OCI-LY1 (cell line): ENCODE measurements at regions not wholly inside any gene's neighbourhood (a gene's known extent, or its start where the extent isn't known, plus 50 kb on each side); places are given as distances from the start of the nearest gene placed in this dataset.

Source experiments
- H2AFZ ChIP-seq: fragments of 200-600 bp; sonication (generic), shearing (Covaris generic); 2 replicates; pipeline ENCODE4 v1.6.0; 2014; ENCODE audit warnings: antibody characterized with exemption, mild to moderate bottlenecking, low read length
- H3F3A ChIP-seq: fragments of 200-600 bp; sonication (generic), shearing (Covaris generic); 2 replicates; pipeline ENCODE4 v1.6.0; 2014; ENCODE audit warnings: mild to moderate bottlenecking, antibody characterized with exemption, low read length, moderate library complexity; ENCODE audit not compliant: insufficient read depth
- H3K27ac ChIP-seq: fragments of 200-600 bp; sonication (generic); 2 replicates; pipeline ENCODE4 v1.5.1; 2014; ENCODE audit warnings: low read length, mixed run types, mild to moderate bottlenecking, low read depth; ENCODE audit not compliant: poor library complexity, severe bottlenecking
- H3K27me3 ChIP-seq: fragments of 200-600 bp; sonication (generic); 2 replicates; pipeline ENCODE4 v1.6.0; 2014; ENCODE audit warnings: antibody characterized with exemption, mild to moderate bottlenecking, low read length, moderate library complexity; ENCODE audit not compliant: insufficient read depth
- H3K36me3 ChIP-seq: fragments of 200-600 bp; sonication (generic); 2 replicates; pipeline ENCODE4 v1.6.1; 2014; ENCODE audit warnings: mild to moderate bottlenecking, antibody characterized with exemption, low read length, moderate library complexity, mixed read lengths; ENCODE audit not compliant: insufficient read depth
- H3K4me1 ChIP-seq: fragments of 200-600 bp; sonication (generic); 2 replicates; pipeline ENCODE4 v1.5.1; 2014; ENCODE audit warnings: mild to moderate bottlenecking, low read length, moderate library complexity; ENCODE audit not compliant: insufficient read depth, severe bottlenecking
- H3K4me2 ChIP-seq: fragments of 200-600 bp; sonication (generic), shearing (Covaris generic); 2 replicates; pipeline ENCODE4 v1.6.1; 2014; ENCODE audit warnings: low read length
- H3K4me3 ChIP-seq: fragments of 200-600 bp; sonication (generic); 2 replicates; pipeline ENCODE4 v1.5.1; 2014; ENCODE audit warnings: low read length, low read depth, mild to moderate bottlenecking, mixed read lengths; ENCODE audit not compliant: poor library complexity, severe bottlenecking
- H3K79me2 ChIP-seq: fragments of 200-600 bp; shearing (Covaris generic); 2 replicates; pipeline ENCODE4 v1.6.1; 2016; ENCODE audit warnings: mixed run types, low read length, mixed read lengths; ENCODE audit not compliant: insufficient read depth
- H3K9ac ChIP-seq: fragments of 200-600 bp; sonication (generic), shearing (Covaris generic); 2 replicates; pipeline ENCODE4 v1.6.1; 2014; ENCODE audit warnings: mild to moderate bottlenecking, low read length, mixed read lengths
- H3K9me2 ChIP-seq: fragments of 200-600 bp; sonication (generic), shearing (Covaris generic); 2 replicates; pipeline ENCODE4 v1.6.1; 2014; ENCODE audit warnings: low read depth, mild to moderate bottlenecking, low read length, mixed read lengths
- H3K9me3 ChIP-seq: fragments of 200-600 bp; shearing (Covaris generic); 2 replicates; pipeline ENCODE4 v1.6.1; 2014; ENCODE audit warnings: low read length, mixed read lengths
- H4K20me1 ChIP-seq: fragments of 200-600 bp; sonication (generic), shearing (Covaris generic); 2 replicates; pipeline ENCODE4 v1.6.0; 2016; ENCODE audit warnings: mild to moderate bottlenecking, low read length; ENCODE audit not compliant: insufficient read depth
- EZH2 ChIP-seq: fragments of 200-600 bp; sonication (generic), shearing (Covaris generic); IDR thresholded peaks from 2 replicates; pipeline ENCODE4 v1.8.0; 2017; ENCODE audit warnings: borderline replicate concordance, mixed run types, mild to moderate bottlenecking, antibody characterized with exemption, low read length, moderate library complexity, mixed read lengths
- TF ChIP-seq, protein P1 (sequence below): fragments of 200-600 bp; sonication (generic), shearing (Covaris generic); IDR thresholded peaks from 2 replicates; pipeline ENCODE4 v1.5.1; 2017; ENCODE audit warnings: mild to moderate bottlenecking, antibody characterized with exemption, low read length, moderate library complexity, mixed read lengths

DNA sequence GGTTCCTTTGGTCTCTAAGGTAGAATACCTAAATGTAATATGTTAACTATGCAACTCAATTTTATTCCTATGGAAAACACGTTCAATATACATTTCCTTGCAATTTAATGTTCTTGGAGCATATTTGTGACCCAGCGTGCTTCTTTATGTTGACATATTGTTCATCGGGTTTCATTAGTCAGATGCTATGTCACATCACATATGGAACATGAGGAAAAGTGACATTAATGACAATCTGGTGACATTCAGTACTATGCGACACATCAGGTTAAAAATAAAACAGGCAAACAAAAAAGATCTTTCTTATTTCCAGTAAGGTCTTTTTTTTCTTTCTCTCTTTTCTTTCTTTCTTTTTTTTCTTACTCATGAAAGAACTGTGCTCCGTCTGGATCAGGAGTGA, 135.6 kb upstream of the SMIM21 start:
- Histone ChIP-seq H3K9me3 (no peaks in the 10 kb centered on the region), H4K20me1 (no peaks in the 10 kb centered on the region), H2AFZ (no peak overlapping the region), H3K4me3 (no peak overlapping the region), H3K9me2 (no peaks in the 10 kb centered on the region), H3K79me2 (no peaks in the 10 kb centered on the region), H3K36me3 (no peaks in the 10 kb centered on the region), H3K27me3 (no peaks in the 10 kb centered on the region), H3K4me2 (no peak overlapping the region), H3K27ac (no peak overlapping the region), H3F3A (no peaks in the 10 kb centered on the region), H3K9ac (no peak overlapping the region), H3K4me1 (no peaks in the 10 kb centered on the region)
- TF ChIP-seq, protein P1, sequence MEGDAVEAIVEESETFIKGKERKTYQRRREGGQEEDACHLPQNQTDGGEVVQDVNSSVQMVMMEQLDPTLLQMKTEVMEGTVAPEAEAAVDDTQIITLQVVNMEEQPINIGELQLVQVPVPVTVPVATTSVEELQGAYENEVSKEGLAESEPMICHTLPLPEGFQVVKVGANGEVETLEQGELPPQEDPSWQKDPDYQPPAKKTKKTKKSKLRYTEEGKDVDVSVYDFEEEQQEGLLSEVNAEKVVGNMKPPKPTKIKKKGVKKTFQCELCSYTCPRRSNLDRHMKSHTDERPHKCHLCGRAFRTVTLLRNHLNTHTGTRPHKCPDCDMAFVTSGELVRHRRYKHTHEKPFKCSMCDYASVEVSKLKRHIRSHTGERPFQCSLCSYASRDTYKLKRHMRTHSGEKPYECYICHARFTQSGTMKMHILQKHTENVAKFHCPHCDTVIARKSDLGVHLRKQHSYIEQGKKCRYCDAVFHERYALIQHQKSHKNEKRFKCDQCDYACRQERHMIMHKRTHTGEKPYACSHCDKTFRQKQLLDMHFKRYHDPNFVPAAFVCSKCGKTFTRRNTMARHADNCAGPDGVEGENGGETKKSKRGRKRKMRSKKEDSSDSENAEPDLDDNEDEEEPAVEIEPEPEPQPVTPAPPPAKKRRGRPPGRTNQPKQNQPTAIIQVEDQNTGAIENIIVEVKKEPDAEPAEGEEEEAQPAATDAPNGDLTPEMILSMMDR: no peak
- TF ChIP-seq EZH2: no peak

DNA sequence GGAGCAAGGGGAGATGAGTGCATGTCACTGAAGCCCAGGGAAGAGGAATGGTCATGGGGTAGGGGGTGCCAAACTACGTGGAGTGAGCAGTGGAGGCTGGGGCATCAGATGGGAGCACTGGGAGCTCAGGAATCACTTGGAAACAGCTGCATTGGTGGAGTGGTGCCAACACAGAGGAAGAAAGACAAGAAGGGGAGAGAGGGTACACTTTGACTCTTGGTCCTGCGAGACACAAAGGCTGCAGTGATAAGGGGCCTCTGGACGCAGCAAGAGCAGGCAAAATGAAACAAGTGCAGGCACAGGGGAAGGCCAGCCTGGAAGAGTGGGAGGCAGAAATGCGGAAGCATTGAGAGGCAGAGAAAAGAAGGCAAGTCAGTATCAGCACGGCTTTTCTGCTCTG, 134.7 kb upstream of the SMIM21 start:
- no peak overlapping the region for H3K9ac ChIP-seq
- H4K20me1 ChIP-seq: no peaks in the 10 kb centered on the region
- no peaks in the 10 kb centered on the region for H3F3A ChIP-seq
- no peak overlapping the region for H3K4me2 ChIP-seq
- TF ChIP-seq EZH2: no peak
- TF ChIP-seq, protein P1: no peak
- H3K9me3 ChIP-seq: no peaks in the 10 kb centered on the region
- no peaks in the 10 kb centered on the region for H3K79me2 ChIP-seq
- H3K36me3 ChIP-seq: no peaks in the 10 kb centered on the region
- no peaks in the 10 kb centered on the region for H3K4me1 ChIP-seq
- H3K4me3 ChIP-seq: no peak overlapping the region
- H3K27ac ChIP-seq: no peak overlapping the region
- H3K27me3 ChIP-seq: no peaks in the 10 kb centered on the region
- no peak overlapping the region for H2AFZ ChIP-seq
- H3K9me2 ChIP-seq: no peaks in the 10 kb centered on the region

DNA sequence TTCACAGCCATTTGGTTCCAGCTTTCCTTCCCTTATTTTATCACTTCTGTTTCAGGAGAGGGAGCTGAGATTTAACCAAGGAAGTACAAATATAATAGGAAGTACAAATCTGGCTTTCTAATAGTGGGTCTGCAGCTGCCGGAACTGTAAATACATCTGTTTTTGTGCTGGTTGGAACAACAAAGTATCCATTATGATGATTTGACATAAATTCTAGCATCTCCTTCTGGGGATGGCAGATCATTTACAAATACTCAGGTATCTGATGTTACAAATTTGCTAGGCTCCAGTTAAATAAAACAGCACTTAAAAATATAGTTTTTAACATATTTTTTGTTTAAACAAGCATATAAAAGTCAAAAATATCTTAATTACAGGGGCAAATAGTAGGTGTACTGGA, 131.3 kb upstream of the SMIM21 start:
- no peaks in the 10 kb centered on the region for H3K9me2 ChIP-seq
- no peaks in the 10 kb centered on the region for H3K27me3 ChIP-seq
- H4K20me1 ChIP-seq: no peaks in the 10 kb centered on the region
- no peak overlapping the region for H2AFZ ChIP-seq
- H3F3A ChIP-seq: no peaks in the 10 kb centered on the region
- no peaks in the 10 kb centered on the region for H3K9me3 ChIP-seq
- no peak overlapping the region for H3K9ac ChIP-seq
- H3K79me2 ChIP-seq: no peaks in the 10 kb centered on the region
- no peak overlapping the region for H3K27ac ChIP-seq
- no peaks in the 10 kb centered on the region for H3K36me3 ChIP-seq
- TF ChIP-seq EZH2: no peak
- TF ChIP-seq, protein P1: no peak
- no peaks in the 10 kb centered on the region for H3K4me1 ChIP-seq
- no peak overlapping the region for H3K4me3 ChIP-seq
- H3K4me2 ChIP-seq: no peak overlapping the region
